ENCODE measurements at regions not wholly inside any gene's neighbourhood (a gene's known extent, or its start where the extent isn't known, plus 50 kb on each side); places are given as distances from the start of the nearest gene placed in this dataset.

- no peaks in the 10 kb centered on the region for H3K27me3 ChIP-seq (ENCODE audit: control insufficient read depth in 3 of 3, insufficient read depth in 3 of 3, low read length in 3 of 3)
- peaks cover 0 to 12% (median 0%) of the 10 kb centered on the region in 3 donors for H3K4me1 ChIP-seq (ENCODE audit: control insufficient read depth in 3 of 3, insufficient read depth in 2 of 3, low read depth in 1 of 3, low read length in 2 of 3)
- H3K27ac ChIP-seq (ENCODE audit: low read depth in 1 of 3, low read length in 2 of 3) = no peak overlapping the region
- no peaks in the 10 kb centered on the region for H3K36me3 ChIP-seq (ENCODE audit: control insufficient read depth in 3 of 3, insufficient read depth in 2 of 3, low read depth in 1 of 3, low read length in 3 of 3)
- H3K4me3 ChIP-seq (ENCODE audit: low read depth in 1 of 3, low read length in 3 of 3) = no peak overlapping the region
- H3K9me3 ChIP-seq (ENCODE audit: control insufficient read depth in 2 of 2, insufficient read depth in 1 of 2, low read depth in 1 of 2, low read length in 1 of 2) = no peaks in the 10 kb centered on the region
- FAIRE-seq = no peak
- WGBS, 3 donors = 39 to 47% (median 45%) methylated on average over 5 of the region's 5 CpGs
- peak in 1 of 2 donors; percentile 52 for DNase-seq
Observed at GRCh38 chr17:27241346-27241946, 52.5 kb upstream of the WSB1 start.

GRCh38 chr17:27242951-27243350 lies 51.0 kb upstream of the WSB1 start:
- no peak for DNase-seq
- WGBS, 3 donors = 67 to 92% (median 89%) methylated on average over 1 of the region's 1 CpG
- H3K27me3 ChIP-seq (ENCODE audit: control insufficient read depth in 3 of 3, insufficient read depth in 3 of 3, low read length in 3 of 3) = no peaks in the 10 kb centered on the region
- no peaks in the 10 kb centered on the region for H3K36me3 ChIP-seq (ENCODE audit: control insufficient read depth in 3 of 3, insufficient read depth in 2 of 3, low read depth in 1 of 3, low read length in 3 of 3)
- H3K4me3 ChIP-seq (ENCODE audit: low read depth in 1 of 3, low read length in 3 of 3) = no peak overlapping the region
- H3K4me1 ChIP-seq (ENCODE audit: control insufficient read depth in 3 of 3, insufficient read depth in 2 of 3, low read depth in 1 of 3, low read length in 2 of 3) = peaks cover 0 to 12% (median 3%) of the 10 kb centered on the region in 3 donors
- FAIRE-seq = no peak
- peak overlapping the region in 1 of 3 donors; percentile 33 for H3K27ac ChIP-seq (ENCODE audit: low read depth in 1 of 3, low read length in 2 of 3)
- H3K9me3 ChIP-seq (ENCODE audit: control insufficient read depth in 2 of 2, insufficient read depth in 1 of 2, low read depth in 1 of 2, low read length in 1 of 2) = no peaks in the 10 kb centered on the region

- H3K27me3 ChIP-seq (ENCODE audit: control insufficient read depth in 3 of 3, insufficient read depth in 3 of 3, low read length in 3 of 3) = no peaks in the 10 kb centered on the region
- DNase-seq = no peak
- no peak for FAIRE-seq
- H3K36me3 ChIP-seq (ENCODE audit: control insufficient read depth in 3 of 3, insufficient read depth in 2 of 3, low read depth in 1 of 3, low read length in 3 of 3) = no peaks in the 10 kb centered on the region
- 87 to 89% (median 88%) methylated on average over 7 of the region's 7 CpGs for WGBS, 3 donors
- peak overlapping the region in 1 of 3 donors; percentile 83 for H3K27ac ChIP-seq (ENCODE audit: low read depth in 1 of 3, low read length in 2 of 3)
- H3K4me3 ChIP-seq (ENCODE audit: low read depth in 1 of 3, low read length in 3 of 3) = no peak overlapping the region
- no peaks in the 10 kb centered on the region for H3K9me3 ChIP-seq (ENCODE audit: control insufficient read depth in 2 of 2, insufficient read depth in 1 of 2, low read depth in 1 of 2, low read length in 1 of 2)
- H3K4me1 ChIP-seq (ENCODE audit: control insufficient read depth in 3 of 3, insufficient read depth in 2 of 3, low read depth in 1 of 3, low read length in 2 of 3) = peaks cover 0 to 12% (median 3%) of the 10 kb centered on the region in 3 donors
Observed at GRCh38 chr17:27244011-27244410, 49.9 kb upstream of the WSB1 start.
